NCI-H2107 (cell line): ENCODE measurements at regions not wholly inside any gene's neighbourhood (a gene's known extent, or its start where the extent isn't known, plus 50 kb on each side); places are given as distances from the start of the nearest gene placed in this dataset.
"Not testable (repeated sequence)": the region's sequence is repeated elsewhere in the genome, so short reads cannot be mapped to it uniquely, and the experiment has no call there.

ENCODE experiments used
- DNase-seq: peaks from one replicate; lab custom pipeline; 2025; lab: John Stamatoyannopoulos, UW

GRCh38 chr7:76971201-76971600 lies 61.0 kb downstream of the SPDYE17 start:
- DNase-seq, result not testable (repeated sequence)

DNA sequence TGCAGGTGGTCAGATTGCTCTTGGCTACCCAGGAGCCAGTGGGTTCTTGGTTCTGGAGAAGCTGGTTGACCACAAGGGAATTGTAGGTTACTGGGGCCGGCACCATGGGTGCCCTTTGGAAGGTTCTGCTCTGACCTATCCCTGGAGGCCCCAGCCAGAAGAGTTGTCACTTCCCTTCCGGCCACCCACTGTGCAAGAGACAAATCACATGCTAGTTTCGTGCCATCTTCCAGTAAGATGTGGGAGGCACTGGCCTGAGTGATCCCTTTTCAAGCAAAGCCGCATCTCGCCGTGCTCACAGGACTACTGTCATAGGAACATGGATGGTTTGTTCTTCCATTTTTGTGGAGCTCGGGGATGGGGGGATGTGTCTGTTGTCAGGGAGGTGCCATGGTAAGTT lies 62.3 kb downstream of the SPDYE17 start:
- DNase-seq, result not testable (repeated sequence)

DNA sequence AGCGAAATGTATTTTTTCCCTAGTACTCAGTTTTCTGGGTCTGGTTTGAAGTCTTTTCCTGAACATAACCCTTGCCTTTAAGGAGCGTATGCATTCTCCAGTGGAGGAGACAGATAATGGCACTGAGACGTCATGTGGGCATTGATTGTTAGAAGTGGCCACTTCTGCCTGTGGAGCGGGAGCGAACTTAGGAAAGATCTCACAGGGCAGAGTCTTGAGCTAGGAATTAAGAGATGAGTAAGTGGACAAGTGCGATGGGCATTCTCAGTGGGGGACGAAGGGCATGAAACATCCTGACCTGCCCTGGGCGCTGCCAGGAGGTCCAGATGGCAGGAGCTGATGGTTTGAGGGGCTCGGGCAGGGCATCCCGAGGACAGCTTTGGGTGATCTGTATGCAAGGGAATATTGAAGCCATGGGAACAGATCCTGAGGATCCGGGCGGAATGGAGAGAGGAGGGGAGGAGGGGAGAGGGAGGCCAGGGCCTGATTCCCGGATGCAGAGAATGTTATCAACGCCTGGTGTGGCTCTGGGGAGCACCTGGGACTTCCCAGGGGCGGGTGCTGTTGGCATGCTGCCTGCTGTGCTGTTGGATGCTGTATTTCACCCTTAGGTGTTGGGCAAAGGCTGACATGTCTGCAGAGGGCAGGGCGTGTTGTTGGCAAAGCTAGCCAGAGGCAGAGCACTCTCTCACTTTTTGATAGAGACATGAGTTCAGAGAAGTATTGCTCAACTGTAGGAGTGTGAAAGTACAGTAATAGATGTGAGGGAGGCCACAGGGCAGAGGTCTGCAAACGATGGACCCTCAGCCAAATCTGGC lies 66.2 kb downstream of the SPDYE17 start:
- not testable (repeated sequence) for DNase-seq

GRCh38 chr7:76964050-76964449 lies 68.1 kb downstream of the SPDYE17 start:
- DNase-seq, result not testable (repeated sequence)

DNA sequence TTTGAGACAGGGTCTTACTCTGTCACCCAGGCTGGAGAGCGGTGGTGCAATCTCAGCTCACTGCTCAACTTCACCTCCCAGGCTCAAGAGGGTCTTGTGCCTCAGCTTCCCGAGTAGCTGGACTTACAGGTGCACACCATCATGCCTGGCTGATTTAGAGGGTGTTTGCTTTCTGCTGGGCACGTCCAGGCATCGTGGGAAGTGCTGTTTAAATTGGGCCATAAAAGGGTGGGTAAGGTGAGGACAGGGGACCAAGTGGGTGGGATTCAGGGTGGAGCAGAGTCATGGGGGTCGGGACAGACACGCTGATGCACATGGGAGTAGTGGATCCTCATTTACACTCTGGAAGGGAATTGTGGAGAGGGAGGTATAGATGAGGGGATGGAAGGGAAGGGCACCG lies 69.1 kb downstream of the SPDYE17 start:
- DNase-seq, result not testable (repeated sequence)

DNA sequence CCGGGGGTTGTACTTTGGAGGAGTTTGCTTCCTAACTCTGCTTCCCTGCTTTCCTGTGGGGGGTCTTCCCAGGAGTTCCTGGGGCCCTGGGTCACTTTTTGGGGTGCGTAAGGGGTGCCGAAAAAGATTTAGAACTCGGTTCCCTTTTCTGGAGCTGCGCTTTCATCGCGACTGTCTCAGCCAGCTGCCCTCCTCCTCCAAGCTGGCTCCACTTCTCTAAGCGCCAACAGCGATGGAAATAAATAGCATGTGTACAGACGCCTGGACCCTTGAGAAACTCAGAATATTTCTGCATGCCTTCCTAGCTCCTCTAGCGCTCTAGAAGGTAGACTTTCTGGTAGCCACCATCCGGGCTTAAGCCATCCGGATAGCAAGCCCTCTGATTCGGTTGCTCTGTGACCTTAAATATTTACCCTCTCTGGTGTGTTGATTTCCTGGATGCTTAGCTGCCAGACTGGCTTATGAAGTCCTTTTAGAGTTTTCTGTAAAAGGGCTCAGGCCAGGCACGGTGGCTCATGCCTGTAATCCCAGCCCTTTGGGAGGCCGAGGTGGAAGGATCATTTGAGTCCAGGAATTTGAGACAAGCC lies 71.7 kb downstream of the SPDYE17 start:
- not testable (repeated sequence) for DNase-seq

- not testable (repeated sequence) for DNase-seq
Measured at GRCh38 chr7:76959573-76960399, 72.4 kb downstream of the SPDYE17 start.

DNA sequence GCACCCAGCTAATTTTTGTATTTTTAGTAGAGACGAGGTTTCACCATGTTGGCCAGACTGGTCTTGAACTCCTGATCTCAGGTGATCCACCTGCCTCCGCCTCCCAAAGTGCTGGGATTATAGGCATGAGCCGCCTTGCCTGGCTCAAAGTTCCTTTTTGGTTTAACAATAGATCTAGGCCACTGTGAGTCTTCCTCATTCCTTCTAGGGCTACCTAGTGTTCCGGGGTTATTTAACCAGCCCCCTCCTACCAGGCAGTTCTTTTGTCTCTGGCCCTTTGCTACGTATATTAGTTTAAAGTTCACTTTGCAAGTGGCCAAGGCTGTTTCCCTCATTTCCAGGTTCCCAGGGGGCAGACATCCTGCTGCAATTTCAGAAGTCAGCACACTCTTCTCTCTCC lies 75.6 kb downstream of the SPDYE17 start:
- DNase-seq, result not testable (repeated sequence)

DNA sequence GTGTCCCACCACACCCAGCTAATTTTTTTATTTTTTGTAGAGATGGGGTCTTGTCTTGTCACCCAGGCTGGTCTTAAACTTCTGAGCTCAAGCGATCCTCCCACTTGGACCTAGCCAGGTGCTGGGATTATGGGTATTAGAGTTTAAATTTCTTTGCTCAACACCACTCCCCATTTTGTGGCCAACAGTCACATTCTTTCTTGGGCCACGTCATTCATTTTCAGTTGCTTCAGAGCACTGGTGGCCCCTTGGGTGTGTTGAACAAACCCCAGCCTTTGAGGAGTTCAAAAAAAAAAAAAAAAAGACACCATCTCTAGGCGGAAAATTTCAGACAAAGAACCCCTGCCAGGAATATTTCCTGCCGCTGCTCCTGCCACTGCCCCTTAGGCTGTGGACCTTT lies 77.0 kb downstream of the SPDYE17 start:
- DNase-seq, result not testable (repeated sequence)

DNA sequence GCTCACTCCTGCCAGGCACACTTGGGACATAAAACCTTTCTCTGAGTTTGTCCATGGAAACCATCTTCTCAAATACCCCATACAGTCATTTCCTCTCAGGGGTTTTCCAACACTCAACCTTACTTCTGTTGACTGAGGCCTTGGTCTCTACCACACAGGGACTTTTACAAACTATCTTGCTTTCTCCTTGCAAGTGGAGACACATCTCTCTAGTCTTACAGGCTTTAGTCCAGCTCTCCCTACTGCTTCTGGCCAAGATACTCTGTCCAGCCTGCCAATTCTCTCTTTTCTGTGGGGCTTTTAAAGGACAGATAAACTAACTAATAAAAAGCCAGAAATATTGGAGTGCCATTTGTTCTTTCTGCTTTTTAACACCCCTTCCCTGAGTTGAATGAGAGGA lies 87.6 kb downstream of the SPDYE17 start:
- not testable (repeated sequence) for DNase-seq

GRCh38 chr7:76941809-76942765 lies 90.1 kb downstream of the SPDYE17 start:
- DNase-seq, result not testable (repeated sequence)

- not testable (repeated sequence) for DNase-seq
Measured at GRCh38 chr7:76937781-76938180, 94.4 kb downstream of the SPDYE17 start.

DNA sequence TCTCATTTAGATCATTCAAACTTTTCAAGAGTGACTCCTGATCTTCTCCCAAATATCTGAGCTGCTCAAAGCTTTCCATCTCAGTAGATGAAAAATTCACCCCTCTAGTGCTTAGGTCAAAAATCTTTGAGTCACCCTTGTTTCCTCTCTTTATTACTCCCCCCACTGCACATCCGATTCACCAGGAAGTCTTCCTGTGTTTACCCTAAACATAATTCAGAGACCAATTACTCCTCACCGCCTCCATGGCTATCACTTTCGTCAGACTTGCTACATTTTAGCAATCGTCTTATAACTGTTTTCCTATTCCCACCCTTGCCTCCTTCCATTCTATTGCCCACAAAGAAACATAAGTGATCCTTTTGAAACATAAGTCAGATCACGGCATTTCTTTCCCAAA lies 94.8 kb downstream of the SPDYE17 start:
- not testable (repeated sequence) for DNase-seq

DNA sequence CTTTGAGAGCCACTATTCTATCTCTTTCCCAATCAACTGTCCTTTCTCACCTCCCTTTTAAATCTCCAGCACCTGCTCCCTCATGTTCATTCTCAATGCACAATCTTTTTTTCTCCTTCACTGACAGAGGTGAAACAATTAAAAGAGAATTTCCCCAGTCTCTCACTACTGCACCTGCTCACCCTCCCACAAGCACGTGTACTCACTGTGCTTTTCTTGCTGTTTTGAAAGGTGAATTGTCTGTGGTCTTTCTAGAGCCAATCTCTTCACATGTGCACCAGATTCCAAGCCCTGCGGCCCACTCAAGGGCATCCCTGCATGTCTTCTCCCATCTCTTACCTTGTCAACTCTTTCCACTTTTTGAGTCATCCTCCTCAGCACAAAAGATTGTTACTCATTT lies 95.8 kb downstream of the SPDYE17 start:
- not testable (repeated sequence) for DNase-seq

GRCh38 chr7:76934711-76935110 lies 97.5 kb downstream of the SPDYE17 start:
- not testable (repeated sequence) for DNase-seq

GRCh38 chr7:76932957-76933356 lies 99.2 kb downstream of the SPDYE17 start:
- DNase-seq, result not testable (repeated sequence)

DNA sequence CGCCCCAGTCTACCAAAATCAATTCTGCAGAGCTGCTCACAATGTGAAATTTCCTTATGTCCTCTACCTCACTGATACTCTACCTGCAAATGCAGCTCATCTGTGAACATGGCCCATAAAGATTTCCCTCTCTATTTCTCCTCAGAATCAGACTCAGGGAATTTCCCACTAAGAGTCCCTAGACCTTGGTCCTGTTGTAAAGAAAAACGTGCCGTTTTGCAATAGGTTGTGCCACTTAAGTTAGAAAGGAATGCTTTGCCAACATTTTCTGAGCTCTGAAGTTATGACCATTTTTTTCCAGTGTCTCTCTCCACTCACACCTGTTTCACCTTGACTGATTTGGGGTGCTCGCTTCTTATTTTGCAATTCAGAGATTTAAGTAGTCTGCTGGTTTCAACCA lies 100.7 kb downstream of the SPDYE17 start:
- DNase-seq, result not testable (repeated sequence)

- not testable (repeated sequence) for DNase-seq
Measured at GRCh38 chr7:76930416-76930815, 101.7 kb downstream of the SPDYE17 start.

- not testable (repeated sequence) for DNase-seq
Measured at GRCh38 chr7:76928751-76929150, 103.4 kb downstream of the SPDYE17 start.

- not testable (repeated sequence) for DNase-seq
Measured at GRCh38 chr7:76927741-76928393, 104.3 kb downstream of the SPDYE17 start.

GRCh38 chr7:76926416-76926815 lies 105.7 kb downstream of the SPDYE17 start:
- not testable (repeated sequence) for DNase-seq
